H1 (cell line): ENCODE measurements at regions not wholly inside any gene's neighbourhood (a gene's known extent, or its start where the extent isn't known, plus 50 kb on each side); places are given as distances from the start of the nearest gene placed in this dataset.

Source experiments
- CTCF ChIA-PET: fragments of 300-600 bp; sonication (Branson Sonifier 250); formaldehyde crosslinking; loops from one replicate; lab custom pipeline; 2021; ENCODE audit not compliant: partially characterized antibody; lab: Charles Lee
- POLR2A ChIA-PET: fragments of 300-600 bp; sonication (Branson Sonifier 250); formaldehyde crosslinking; loops from one replicate; lab custom pipeline; 2021; ENCODE audit warnings: inconsistent platforms; ENCODE audit not compliant: partially characterized antibody; lab: Charles Lee
- DNase-seq, 2 experiments: peaks; one replicate each; pipeline versions ENCODE4 v3.0.0 to v3.0.0-alpha.2; 2010 to 2022; ENCODE audit warnings: low spot score in 2 of 2, low read depth in 1 of 2, mixed read lengths in 1 of 2
- FAIRE-seq: peaks from 2 replicates; lab custom pipeline; 2011; peaks lifted over from hg19 to GRCh38; lab: Jason Lieb, UNC
- H2AFZ ChIP-seq: 2 replicates; pipeline ENCODE4 v1.8.1; 2012; ENCODE audit warnings: low read length, inconsistent platforms
- H2AK5ac ChIP-seq: 2 replicates; pipeline ENCODE4 v1.6.1; 2013; ENCODE audit warnings: low read depth, low read length
- H2BK120ac ChIP-seq: replicated peaks from 2 replicates; pipeline ENCODE3; 2013; ENCODE audit warnings: low read depth, low read length, inconsistent platforms
- H2BK12ac ChIP-seq: 2 replicates; pipeline ENCODE4 v1.6.1; 2013; ENCODE audit warnings: low read depth, low read length
- H2BK15ac ChIP-seq: 2 replicates; pipeline ENCODE4 v1.6.1; 2013; ENCODE audit warnings: low read length
- H2BK20ac ChIP-seq: 2 replicates; pipeline ENCODE4 v1.6.1; 2013; ENCODE audit warnings: low read length
- H2BK5ac ChIP-seq: 2 replicates; pipeline ENCODE4 v1.6.1; 2013; ENCODE audit warnings: low read depth, low read length
- H3K14ac ChIP-seq: 2 replicates; pipeline ENCODE4 v1.6.1; 2013; ENCODE audit warnings: inconsistent platforms; ENCODE audit not compliant: insufficient read length
- H3K18ac ChIP-seq: 2 replicates; pipeline ENCODE4 v1.6.1; 2013; ENCODE audit warnings: low read length; ENCODE audit errors: extremely low read depth
- H3K23ac ChIP-seq: 2 replicates; pipeline ENCODE4 v1.6.1; 2013; ENCODE audit warnings: inconsistent platforms; ENCODE audit not compliant: insufficient read length
- H3K23me2 ChIP-seq: 2 replicates; pipeline ENCODE4 v1.6.1; 2013; ENCODE audit warnings: low read depth, low read length
- H3K27ac ChIP-seq: 2 replicates; pipeline ENCODE4 v1.6.1; 2011; ENCODE audit warnings: low read depth, low read length, inconsistent platforms
- H3K27me3 ChIP-seq, 4 experiments: replicated peaks in 1 of 4; 1 replicate in 1 of 4; 2 replicates in 3 of 4; pipeline versions ENCODE4 v1.6.1 to v1.8.1; 2011 to 2013; ENCODE audit warnings: low read length in 3 of 4, mild to moderate bottlenecking in 3 of 4, inconsistent platforms in 2 of 4, mixed read lengths in 2 of 4, moderate library complexity in 1 of 4; ENCODE audit not compliant: control insufficient read depth in 3 of 4, insufficient read depth in 3 of 4; ENCODE audit errors: extremely low read depth in 1 of 4
- H3K36me3 ChIP-seq, 4 experiments: 2 replicates each; pipeline versions ENCODE4 v1.6.1 to v1.8.1; 2011 to 2013; ENCODE audit warnings: mild to moderate bottlenecking in 4 of 4, low read length in 3 of 4, moderate library complexity in 2 of 4, control low read depth in 1 of 4, inconsistent platforms in 1 of 4; ENCODE audit not compliant: insufficient read depth in 4 of 4, control insufficient read depth in 2 of 4
- H3K4ac ChIP-seq: replicated peaks from 2 replicates; pipeline ENCODE3; 2013; ENCODE audit warnings: low read length, low read depth, mixed read lengths, inconsistent platforms; ENCODE audit not compliant: insufficient read length
- H3K4me1 ChIP-seq, 4 experiments: replicated peaks in 1 of 4; 1 replicate in 1 of 4; 2 replicates in 3 of 4; pipeline versions ENCODE4 v1.6.1 to v1.8.1; 2011 to 2013; ENCODE audit warnings: low read length in 3 of 4, inconsistent platforms in 2 of 4, mixed read lengths in 1 of 4; ENCODE audit not compliant: insufficient read depth in 4 of 4, control insufficient read depth in 3 of 4
- H3K4me2 ChIP-seq, 2 experiments: 2 replicates each; pipeline versions ENCODE4 v1.6.1 to v1.8.1; 2011 to 2013; ENCODE audit warnings: low read depth in 2 of 2, low read length in 2 of 2, control low read depth in 1 of 2, inconsistent platforms in 1 of 2, mild to moderate bottlenecking in 1 of 2; ENCODE audit not compliant: insufficient read depth in 1 of 2
- H3K4me3 ChIP-seq, 4 experiments: fragments of 200-600, 300-600 bp in 1 of 4; sonication (generic), shearing (Covaris generic), sonication (Bioruptor Twin) in 1 of 4; 2 replicates each; pipeline versions ENCODE4 v1.5.1 to v1.8.1; 2011 to 2016; ENCODE audit warnings: low read length in 4 of 4, low read depth in 3 of 4, control low read depth in 2 of 4, inconsistent platforms in 2 of 4, mild to moderate bottlenecking in 2 of 4, mixed read lengths in 1 of 4, moderate library complexity in 1 of 4; ENCODE audit not compliant: insufficient read depth in 2 of 4; ENCODE audit errors: extremely low read depth in 1 of 4
- H3K56ac ChIP-seq: replicated peaks from 2 replicates; pipeline ENCODE3; 2013; ENCODE audit warnings: low read depth, mild to moderate bottlenecking, mixed read lengths, low read length, inconsistent platforms; ENCODE audit not compliant: insufficient read length
- H3K79me1 ChIP-seq: 2 replicates; pipeline ENCODE4 v1.6.1; 2013; ENCODE audit warnings: low read depth, low read length, control low read depth
- H3K79me2 ChIP-seq, 2 experiments: 2 replicates each; pipeline versions ENCODE4 v1.6.1 to v1.8.1; 2012 to 2013; ENCODE audit warnings: low read length in 2 of 2, mild to moderate bottlenecking in 2 of 2, inconsistent platforms in 1 of 2; ENCODE audit not compliant: insufficient read depth in 2 of 2, control insufficient read depth in 1 of 2
- H3K9ac ChIP-seq, 4 experiments: replicated peaks in 1 of 4; 1 replicate in 1 of 4; 2 replicates in 3 of 4; pipeline versions ENCODE4 v1.6.1 to v1.8.1; 2011 to 2013; ENCODE audit warnings: low read depth in 3 of 4, low read length in 3 of 4, control low read depth in 2 of 4, mild to moderate bottlenecking in 2 of 4, moderate library complexity in 2 of 4, inconsistent platforms in 1 of 4; ENCODE audit errors: extremely low read depth in 1 of 4
- H3K9me3 ChIP-seq, 2 experiments: 2 replicates each; pipeline versions ENCODE4 v1.6.1 to v1.8.1; 2012 to 2013; ENCODE audit warnings: mild to moderate bottlenecking in 2 of 2, moderate library complexity in 2 of 2, control low read depth in 1 of 2, inconsistent platforms in 1 of 2, low read depth in 1 of 2, low read length in 1 of 2, mixed read lengths in 1 of 2; ENCODE audit not compliant: insufficient read depth in 2 of 2
- H4K20me1 ChIP-seq, 2 experiments: replicated peaks in 1 of 2; 2 replicates each; pipeline versions ENCODE3 to v1.8.1; 2011 to 2013; ENCODE audit warnings: inconsistent platforms in 2 of 2, low read length in 2 of 2, mild to moderate bottlenecking in 1 of 2; ENCODE audit not compliant: insufficient read depth in 2 of 2, control insufficient read depth in 1 of 2
- H4K5ac ChIP-seq: 2 replicates; pipeline ENCODE4 v1.6.1; 2013; ENCODE audit warnings: low read length, low read depth, mixed read lengths, inconsistent platforms; ENCODE audit not compliant: insufficient read length
- H4K8ac ChIP-seq: 2 replicates; pipeline ENCODE4 v1.8.0; 2013; ENCODE audit warnings: mild to moderate bottlenecking, moderate library complexity, low read length, inconsistent platforms; ENCODE audit not compliant: insufficient read depth; ENCODE audit errors: extremely low read depth
- H4K91ac ChIP-seq: replicated peaks from 2 replicates; pipeline ENCODE3; 2013; ENCODE audit warnings: low read length, mixed read lengths, inconsistent platforms; ENCODE audit not compliant: insufficient read length
- TAF7 ChIP-seq: optimal IDR thresholded peaks from 2 replicates; pipeline ENCODE3; 2011; ENCODE audit warnings: low read depth, mild to moderate bottlenecking, inconsistent platforms, low read length, moderate library complexity, borderline replicate concordance
- WGBS, 2 experiments: shearing (Covaris generic) in 1 of 2; methylation state at CpG; one replicate each; pipeline versions ENCODE4 v1.1.6 to v1.1.7; 2013 to 2015; ENCODE audit warnings: low lambda C conversion rate in 2 of 2, mixed read lengths in 2 of 2, inconsistent platforms in 1 of 2, low coverage in 1 of 2, missing lambda C conversion rate in 1 of 2; ENCODE audit not compliant: insufficient replicate concordance in 2 of 2, insufficient coverage in 1 of 2, insufficient read length in 1 of 2; ENCODE audit errors: extremely low coverage in 1 of 2, missing lambda C conversion rate in 1 of 2; 5-methylcytosine and 5-hydroxymethylcytosine counted together

- no peak overlapping the region for H4K5ac ChIP-seq
- H3K4me1 ChIP-seq: peaks cover 0 to 7% (median 2%) of the 10 kb centered on the region in 4 experiments; a peak in 2 of 7 replicates
- H4K20me1 ChIP-seq: no peaks in the 10 kb centered on the region
- H3K18ac ChIP-seq: no peak overlapping the region
- no peak overlapping the region for H3K4me2 ChIP-seq
- no peak overlapping the region for H3K56ac ChIP-seq
- H2BK20ac ChIP-seq: no peak overlapping the region
- no peak overlapping the region for H4K91ac ChIP-seq
- H2BK15ac ChIP-seq: no peak overlapping the region
- H3K9ac ChIP-seq: no peak overlapping the region
- no peaks in the 10 kb centered on the region for H3K79me1 ChIP-seq
- no peak overlapping the region for H3K4me3 ChIP-seq
- H3K27me3 ChIP-seq: no peaks in the 10 kb centered on the region
- CTCF ChIA-PET: interaction anchor here (0.8 to 2.3 kb wide), 6 partner anchors 17 to 575 kb away, joined by 3 to 6 read pairs (median 5); no protein-coding TSS in a partner anchor
- H2BK5ac ChIP-seq: no peak overlapping the region
- no peak overlapping the region for H3K4ac ChIP-seq
- H4K8ac ChIP-seq: no peak overlapping the region
- H3K27ac ChIP-seq: no peak overlapping the region
- FAIRE-seq (no peak), DNase-seq (no peak)
- no peak overlapping the region for H2AK5ac ChIP-seq
- H3K36me3 ChIP-seq: no peaks in the 10 kb centered on the region
- H3K23ac ChIP-seq: no peak overlapping the region
- H2AFZ ChIP-seq: no peak overlapping the region
- no peaks in the 10 kb centered on the region for H3K9me3 ChIP-seq
- H3K23me2 ChIP-seq: no peaks in the 10 kb centered on the region
- no peak overlapping the region for H2BK12ac ChIP-seq
- no peak overlapping the region for H2BK120ac ChIP-seq
- POLR2A ChIA-PET: no interaction called here
- WGBS, 2 experiments: 94% methylated on average over 3 of the region's 3 CpGs; no CpG with 5 or more reads in 1 of the 2 experiments
- H3K14ac ChIP-seq: no peak overlapping the region
- H3K79me2 ChIP-seq: no peaks in the 10 kb centered on the region
- TF ChIP-seq TAF7: no peak
These were observed 62.3 kb upstream of the KCNQ5 start for GRCh38 chr6:72559555-72559954.
